ENCODE measurements at regions not wholly inside any gene's neighbourhood (a gene's known extent, or its start where the extent isn't known, plus 50 kb on each side); places are given as distances from the start of the nearest gene placed in this dataset.

- H3K27ac ChIP-seq (replicated peaks), result no peak overlapping the region
- no peak overlapping the region for H3K4me3 ChIP-seq (replicated peaks; ENCODE audit: insufficient read depth, low read length)
- no peaks in the 10 kb centered on the region for H3K27me3 ChIP-seq (ENCODE audit: insufficient read depth, poor library complexity, severe bottlenecking)
- DNase-seq (ENCODE audit: low read depth in 1 of 2, low spot score in 1 of 2), result no peak
- TF ChIP-seq REST (IDR thresholded peaks at IDR 0.05; ENCODE audit: insufficient replicate concordance, low read depth) (no peak), SPI1 (IDR thresholded peaks at IDR 0.05; ENCODE audit: borderline replicate concordance, low read depth) (no peak), GABPA (IDR thresholded peaks at IDR 0.05; ENCODE audit: low read depth) (no peak), POLR2AphosphoS5 (IDR thresholded peaks at IDR 0.05; ENCODE audit: low read depth) (no peak)
- TF ChIP-seq, protein P1, sequence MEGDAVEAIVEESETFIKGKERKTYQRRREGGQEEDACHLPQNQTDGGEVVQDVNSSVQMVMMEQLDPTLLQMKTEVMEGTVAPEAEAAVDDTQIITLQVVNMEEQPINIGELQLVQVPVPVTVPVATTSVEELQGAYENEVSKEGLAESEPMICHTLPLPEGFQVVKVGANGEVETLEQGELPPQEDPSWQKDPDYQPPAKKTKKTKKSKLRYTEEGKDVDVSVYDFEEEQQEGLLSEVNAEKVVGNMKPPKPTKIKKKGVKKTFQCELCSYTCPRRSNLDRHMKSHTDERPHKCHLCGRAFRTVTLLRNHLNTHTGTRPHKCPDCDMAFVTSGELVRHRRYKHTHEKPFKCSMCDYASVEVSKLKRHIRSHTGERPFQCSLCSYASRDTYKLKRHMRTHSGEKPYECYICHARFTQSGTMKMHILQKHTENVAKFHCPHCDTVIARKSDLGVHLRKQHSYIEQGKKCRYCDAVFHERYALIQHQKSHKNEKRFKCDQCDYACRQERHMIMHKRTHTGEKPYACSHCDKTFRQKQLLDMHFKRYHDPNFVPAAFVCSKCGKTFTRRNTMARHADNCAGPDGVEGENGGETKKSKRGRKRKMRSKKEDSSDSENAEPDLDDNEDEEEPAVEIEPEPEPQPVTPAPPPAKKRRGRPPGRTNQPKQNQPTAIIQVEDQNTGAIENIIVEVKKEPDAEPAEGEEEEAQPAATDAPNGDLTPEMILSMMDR (IDR thresholded peaks at IDR 0.05; ENCODE audit: insufficient read depth, low read length), result no peak
Observed at GRCh38 chr2:160564591-160564990, 71.0 kb upstream of the RBMS1 start.

- DNase-seq (ENCODE audit: low read depth in 1 of 2, low spot score in 1 of 2), result no peak
- TF ChIP-seq, protein P1 (IDR thresholded peaks at IDR 0.05; ENCODE audit: insufficient read depth, low read length), result no peak
- TF ChIP-seq SPI1 (IDR thresholded peaks at IDR 0.05; ENCODE audit: borderline replicate concordance, low read depth) (no peak), POLR2AphosphoS5 (IDR thresholded peaks at IDR 0.05; ENCODE audit: low read depth) (no peak), GABPA (IDR thresholded peaks at IDR 0.05; ENCODE audit: low read depth) (no peak), REST (IDR thresholded peaks at IDR 0.05; ENCODE audit: insufficient replicate concordance, low read depth) (no peak)
- no peak overlapping the region; the same call in 1 of the 2 replicates for H3K27ac ChIP-seq (replicated peaks)
- no peaks in the 10 kb centered on the region for H3K27me3 ChIP-seq (ENCODE audit: insufficient read depth, poor library complexity, severe bottlenecking)
- H3K4me3 ChIP-seq (replicated peaks; ENCODE audit: insufficient read depth, low read length), result no peak overlapping the region
Observed at GRCh38 chr2:160565099-160565845, 71.7 kb upstream of the RBMS1 start.

DNA sequence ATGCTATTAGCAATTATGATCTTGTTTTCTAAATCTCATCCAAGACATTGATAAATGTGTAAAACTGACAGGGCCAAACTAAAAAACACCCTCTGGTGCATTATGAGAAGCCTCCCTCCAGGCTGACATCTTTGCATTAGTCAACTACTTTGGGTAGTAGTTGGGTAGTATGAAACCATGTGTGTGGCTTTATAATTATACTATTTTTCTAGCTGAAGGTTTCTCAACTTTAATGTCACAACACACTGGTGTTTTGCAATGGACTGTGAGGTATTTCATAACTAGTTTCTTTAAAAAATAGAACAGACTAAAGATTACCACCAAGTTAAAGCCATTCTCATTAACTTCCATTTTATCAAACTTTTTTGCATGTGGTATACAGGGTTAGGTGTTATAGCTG is 73.1 kb upstream of the RBMS1 start:
- H3K4me3 ChIP-seq (replicated peaks; ENCODE audit: insufficient read depth, low read length), result no peak overlapping the region
- H3K27ac ChIP-seq (replicated peaks), result peak overlapping the region; percentile 55
- peak; percentile 68 to 78 for DNase-seq (ENCODE audit: low read depth in 1 of 2, low spot score in 1 of 2)
- no peaks in the 10 kb centered on the region for H3K27me3 ChIP-seq (ENCODE audit: insufficient read depth, poor library complexity, severe bottlenecking)
- TF ChIP-seq POLR2AphosphoS5 (IDR thresholded peaks at IDR 0.05; ENCODE audit: low read depth) (no peak), REST (IDR thresholded peaks at IDR 0.05; ENCODE audit: insufficient replicate concordance, low read depth) (peak; percentile 36)
